WTC11 (cell line): ENCODE measurements at regions not wholly inside any gene's neighbourhood (a gene's known extent, or its start where the extent isn't known, plus 50 kb on each side); places are given as distances from the start of the nearest gene placed in this dataset.

Source experiments
- ATAC-seq: fragments of 200-7000 bp; cut with Tn5 transposase; 2 replicates; pipeline ENCODE4 v1.10.0; 2021; ENCODE audit warnings: mild to moderate bottlenecking, moderate library complexity
- CTCF ChIA-PET: fragments of 300-600 bp; sonication (Branson Sonifier 250); formaldehyde crosslinking; loops from one replicate; lab custom pipeline; 2021; ENCODE audit warnings: antibody characterized with exemption; lab: Charles Lee
- POLR2A ChIA-PET: fragments of 350-600 bp; sonication (Branson Sonifier 250); formaldehyde crosslinking; loops from one replicate; lab custom pipeline; 2021; ENCODE audit warnings: antibody characterized with exemption; lab: Charles Lee
- DNase-seq: peaks from one replicate; pipeline ENCODE4 v3.0.0; 2021; ENCODE audit warnings: low spot score
- H3K27ac Mint-ChIP-seq: 2 replicates; pipeline ENCODE4 v1.8.0; 2021; ENCODE audit warnings: mixed read lengths
- H3K27me3 Mint-ChIP-seq: 2 replicates; pipeline ENCODE4 v1.8.0; 2021; ENCODE audit warnings: low read depth, mild to moderate bottlenecking, moderate library complexity, mixed read lengths
- H3K36me3 Mint-ChIP-seq: 2 replicates; pipeline ENCODE4 v1.8.0; 2021; ENCODE audit warnings: mixed read lengths
- H3K4me1 Mint-ChIP-seq: 2 replicates; pipeline ENCODE4 v1.8.0; 2022; ENCODE audit warnings: mixed read lengths
- H3K4me3 Mint-ChIP-seq: 2 replicates; pipeline ENCODE4 v1.8.0; 2021; ENCODE audit warnings: mild to moderate bottlenecking, moderate library complexity, mixed read lengths
- H3K9me3 Mint-ChIP-seq: 2 replicates; pipeline ENCODE4 v1.8.0; 2021; ENCODE audit warnings: mixed read lengths
- ARID4B ChIP-seq: sonication (generic); formaldehyde crosslinking; IDR thresholded peaks from 2 replicates; pipeline ENCODE4 v1.8.0; 2023; ENCODE audit warnings: missing genetic modification reagents, mild to moderate bottlenecking, borderline replicate concordance
- ATF1 ChIP-seq: sonication (generic); formaldehyde crosslinking; IDR thresholded peaks from 2 replicates; pipeline ENCODE4 v1.8.1; 2023; ENCODE audit warnings: mild to moderate bottlenecking, moderate library complexity, missing genetic modification reagents
- CBFB ChIP-seq: sonication (generic); formaldehyde crosslinking; IDR thresholded peaks from 2 replicates; pipeline ENCODE4 v1.8.1; 2022; ENCODE audit warnings: mild to moderate bottlenecking, low read depth, missing genetic modification reagents
- CREM ChIP-seq: sonication (generic); formaldehyde crosslinking; IDR thresholded peaks from 2 replicates; pipeline ENCODE4 v1.8.1; 2022; ENCODE audit warnings: mild to moderate bottlenecking, missing genetic modification reagents, moderate library complexity
- CTCF ChIP-seq: fragments of 200-600 bp; IDR thresholded peaks from 2 replicates; pipeline ENCODE4 v1.8.0; 2022; ENCODE audit warnings: antibody characterized with exemption
- EMX1 ChIP-seq: fragments of 250-450 bp; sonication (Bioruptor Pico); IDR thresholded peaks from 2 replicates; pipeline ENCODE4 v1.8.0; 2021; ENCODE audit warnings: mild to moderate bottlenecking
- FOXJ3 ChIP-seq: sonication (generic); formaldehyde crosslinking; IDR thresholded peaks from 2 replicates; pipeline ENCODE4 v1.9.0; 2021; ENCODE audit warnings: missing genetic modification reagents, mild to moderate bottlenecking, borderline replicate concordance
- HMGA2 ChIP-seq: fragments of 250-450 bp; sonication (Bioruptor Pico); IDR thresholded peaks from 2 replicates; pipeline ENCODE4 v1.4.0; 2021; ENCODE audit warnings: mild to moderate bottlenecking, moderate library complexity
- JAZF1 ChIP-seq: fragments of 250-450 bp; sonication (Bioruptor Pico); IDR thresholded peaks from 2 replicates; pipeline ENCODE4 v1.9.0; 2021; ENCODE audit warnings: moderate library complexity, mild to moderate bottlenecking, inconsistent platforms
- NR1H2 ChIP-seq: sonication (generic); formaldehyde crosslinking; IDR thresholded peaks from 2 replicates; pipeline ENCODE4 v1.9.0; 2021; ENCODE audit warnings: mild to moderate bottlenecking, moderate library complexity, missing genetic modification reagents
- NR3C1 ChIP-seq: sonication (generic); formaldehyde crosslinking; conservative IDR thresholded peaks from 2 replicates; pipeline ENCODE4 v1.8.1; 2023; ENCODE audit warnings: low read depth, mild to moderate bottlenecking, missing genetic modification reagents
- PRDM15 ChIP-seq: sonication (generic); formaldehyde crosslinking; IDR thresholded peaks from 2 replicates; pipeline ENCODE4 v1.8.0; 2022; ENCODE audit warnings: missing genetic modification reagents
- PREB ChIP-seq: sonication (generic); formaldehyde crosslinking; IDR thresholded peaks from 2 replicates; pipeline ENCODE4 v1.8.1; 2022; ENCODE audit warnings: mild to moderate bottlenecking, missing genetic modification reagents, moderate library complexity, borderline replicate concordance
- RELA ChIP-seq: sonication (generic); formaldehyde crosslinking; IDR thresholded peaks from 2 replicates; pipeline ENCODE4 v1.8.1; 2022; ENCODE audit warnings: missing genetic modification reagents, mild to moderate bottlenecking, borderline replicate concordance
- SMAD3 ChIP-seq: sonication (generic); formaldehyde crosslinking; IDR thresholded peaks from 2 replicates; pipeline ENCODE4 v1.8.0; 2022; ENCODE audit warnings: missing genetic modification reagents, mild to moderate bottlenecking, borderline replicate concordance
- TCF7 ChIP-seq: sonication (generic); formaldehyde crosslinking; IDR thresholded peaks from 2 replicates; pipeline ENCODE4 v1.8.0; 2022; ENCODE audit warnings: mild to moderate bottlenecking, low read depth, missing genetic modification reagents, moderate library complexity
- TEAD1 ChIP-seq: sonication (generic); formaldehyde crosslinking; IDR thresholded peaks from 2 replicates; pipeline ENCODE4 v1.8.0; 2022; ENCODE audit warnings: mild to moderate bottlenecking, missing genetic modification reagents
- TP53 ChIP-seq: sonication (generic); formaldehyde crosslinking; IDR thresholded peaks from 2 replicates; pipeline ENCODE4 v1.8.1; 2023; ENCODE audit warnings: mild to moderate bottlenecking, missing genetic modification reagents
- ZBTB43 ChIP-seq: sonication (generic); formaldehyde crosslinking; IDR thresholded peaks from 2 replicates; pipeline ENCODE4 v1.8.1; 2023; ENCODE audit warnings: mild to moderate bottlenecking, missing genetic modification reagents
- ZNF512 ChIP-seq: sonication (generic); formaldehyde crosslinking; IDR thresholded peaks from 2 replicates; pipeline ENCODE4 v1.8.1; 2022; ENCODE audit warnings: missing genetic modification reagents, borderline replicate concordance
- TF ChIP-seq, protein P1 (sequence below): sonication (generic); formaldehyde crosslinking; conservative IDR thresholded peaks from 2 replicates; pipeline ENCODE4 v1.8.1; 2022; ENCODE audit warnings: mild to moderate bottlenecking, missing genetic modification reagents

DNA sequence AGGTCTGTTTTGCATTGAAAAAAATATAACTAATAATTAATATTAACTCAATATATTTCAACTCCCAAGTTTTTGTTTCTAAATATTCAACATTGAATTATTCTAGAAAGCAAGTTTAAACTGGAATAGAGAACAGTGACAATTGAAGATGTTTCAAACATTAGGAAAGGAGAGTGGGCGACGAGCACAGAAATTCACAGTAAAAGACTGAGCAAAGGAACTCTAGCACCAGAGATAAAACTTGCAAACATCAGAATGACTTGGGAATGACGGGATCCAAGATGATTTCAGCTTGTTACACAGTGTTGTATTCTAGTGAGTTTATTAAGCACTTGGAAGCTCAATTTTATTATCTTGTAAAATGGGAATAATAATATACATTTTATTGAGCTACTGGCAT lies 56.6 kb upstream of the CNTN5 start (continued):
- TF ChIP-seq ATF1 (CRISPR knock-in tag), result no peak
- no peak for TF ChIP-seq ARID4B
- TF ChIP-seq, all 79 proteins: peak for 0

DNA sequence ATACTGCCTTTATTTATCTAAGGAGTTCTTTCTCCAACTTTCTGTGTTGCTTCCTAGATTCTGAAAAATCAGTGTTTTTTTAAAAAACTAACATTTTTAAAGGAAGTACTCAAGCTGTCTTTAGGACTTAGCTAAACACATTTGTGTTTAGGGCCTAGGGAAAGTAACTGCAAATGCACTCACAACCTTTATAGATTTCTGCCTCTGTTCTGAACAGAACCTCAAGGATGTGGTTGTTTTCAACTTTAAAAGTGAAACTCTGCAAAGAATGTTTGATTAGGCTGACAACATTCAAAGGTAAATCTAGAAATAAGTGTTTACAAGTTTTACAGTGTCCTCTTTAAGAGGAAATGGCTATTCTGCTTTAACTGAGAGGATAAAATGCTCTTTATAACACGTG lies 55.4 kb upstream of the CNTN5 start:
- Mint-ChIP-seq H3K4me3 (no peak overlapping the region), H3K9me3 (no peaks in the 10 kb centered on the region), H3K4me1 (peaks cover 6% of the 10 kb centered on the region), H3K27ac (no peak overlapping the region), H3K27me3 (no peaks in the 10 kb centered on the region), H3K36me3 (no peaks in the 10 kb centered on the region)
- TF ChIP-seq PRDM15 (no peak), PREB (CRISPR knock-in tag) (no peak), TP53 (no peak), JAZF1 (CRISPR knock-in tag) (no peak), TEAD1 (CRISPR knock-in tag) (no peak), TCF7 (CRISPR knock-in tag) (no peak), ZBTB43 (CRISPR knock-in tag) (no peak), FOXJ3 (CRISPR knock-in tag) (no peak), SMAD3 (CRISPR knock-in tag) (no peak), RELA (no peak), CBFB (no peak)
- ATAC-seq (no peak), DNase-seq (no peak)
- ChIA-PET CTCF (no interaction called here), POLR2A (interaction anchor here (0.6 kb wide), 1 partner anchor 664 kb away, joined by 3 read pairs; no protein-coding TSS in a partner anchor)

DNA sequence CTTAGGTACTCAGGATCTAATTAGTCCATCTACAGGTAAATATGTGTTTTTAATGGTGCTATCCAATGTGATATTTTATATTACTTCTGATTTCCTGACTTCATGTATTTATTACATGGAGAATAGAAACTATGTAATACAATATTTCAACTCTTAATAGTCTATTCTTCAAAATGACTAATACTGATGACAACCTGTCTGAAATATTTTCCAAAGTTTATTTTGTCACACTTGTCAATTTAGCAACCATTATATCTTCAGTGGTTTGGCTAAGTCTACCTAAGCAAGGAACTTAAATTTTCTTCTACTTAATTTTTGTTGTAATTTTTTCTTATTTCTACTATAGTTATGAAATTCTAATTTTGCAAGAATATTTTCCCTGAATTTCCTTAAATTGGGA lies 55.0 kb upstream of the CNTN5 start:
- no peak for DNase-seq
- Mint-ChIP-seq H3K36me3 (no peaks in the 10 kb centered on the region), H3K4me1 (peaks cover 1% of the 10 kb centered on the region), H3K4me3 (no peak overlapping the region), H3K27ac (no peak overlapping the region), H3K9me3 (no peaks in the 10 kb centered on the region), H3K27me3 (no peaks in the 10 kb centered on the region)
- ChIA-PET CTCF (no interaction called here), POLR2A (no interaction called here)
- ATAC-seq, result no peak
- TF ChIP-seq CREM (CRISPR knock-in tag), result no peak
- no peak for TF ChIP-seq NR3C1
- no peak for TF ChIP-seq HMGA2 (CRISPR knock-in tag)
- no peak for TF ChIP-seq EMX1 (CRISPR knock-in tag)
- TF ChIP-seq CBFB, result no peak
- TF ChIP-seq CTCF, result no peak
- no peak for TF ChIP-seq ZNF512 (CRISPR knock-in tag)
- TF ChIP-seq NR1H2 (CRISPR knock-in tag), result no peak
- TF ChIP-seq, protein P1, sequence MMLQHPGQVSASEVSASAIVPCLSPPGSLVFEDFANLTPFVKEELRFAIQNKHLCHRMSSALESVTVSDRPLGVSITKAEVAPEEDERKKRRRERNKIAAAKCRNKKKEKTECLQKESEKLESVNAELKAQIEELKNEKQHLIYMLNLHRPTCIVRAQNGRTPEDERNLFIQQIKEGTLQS, result no peak
